ENCODE measurements at regions not wholly inside any gene's neighbourhood (a gene's known extent, or its start where the extent isn't known, plus 50 kb on each side); places are given as distances from the start of the nearest gene placed in this dataset.

DNA sequence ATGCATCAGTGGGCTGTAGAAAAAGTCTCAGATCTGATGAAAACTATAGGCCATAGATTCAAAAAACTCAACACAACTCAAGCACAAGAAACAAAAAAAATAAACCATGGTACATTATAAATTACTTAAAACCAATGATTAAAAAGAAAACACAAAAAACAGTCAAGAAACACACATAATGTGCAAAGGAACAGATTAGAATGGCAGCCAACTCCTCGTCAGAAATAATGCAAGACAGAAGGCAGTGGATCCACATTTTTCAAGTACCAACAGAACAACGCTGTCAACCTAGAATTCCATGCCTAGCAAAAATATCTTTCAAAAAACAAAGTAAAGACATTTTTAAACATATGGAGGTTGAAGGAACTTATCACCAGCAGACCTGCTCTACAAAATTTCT is 69.7 kb downstream of the PSMB1 start:
- TF ChIP-seq, protein P1, sequence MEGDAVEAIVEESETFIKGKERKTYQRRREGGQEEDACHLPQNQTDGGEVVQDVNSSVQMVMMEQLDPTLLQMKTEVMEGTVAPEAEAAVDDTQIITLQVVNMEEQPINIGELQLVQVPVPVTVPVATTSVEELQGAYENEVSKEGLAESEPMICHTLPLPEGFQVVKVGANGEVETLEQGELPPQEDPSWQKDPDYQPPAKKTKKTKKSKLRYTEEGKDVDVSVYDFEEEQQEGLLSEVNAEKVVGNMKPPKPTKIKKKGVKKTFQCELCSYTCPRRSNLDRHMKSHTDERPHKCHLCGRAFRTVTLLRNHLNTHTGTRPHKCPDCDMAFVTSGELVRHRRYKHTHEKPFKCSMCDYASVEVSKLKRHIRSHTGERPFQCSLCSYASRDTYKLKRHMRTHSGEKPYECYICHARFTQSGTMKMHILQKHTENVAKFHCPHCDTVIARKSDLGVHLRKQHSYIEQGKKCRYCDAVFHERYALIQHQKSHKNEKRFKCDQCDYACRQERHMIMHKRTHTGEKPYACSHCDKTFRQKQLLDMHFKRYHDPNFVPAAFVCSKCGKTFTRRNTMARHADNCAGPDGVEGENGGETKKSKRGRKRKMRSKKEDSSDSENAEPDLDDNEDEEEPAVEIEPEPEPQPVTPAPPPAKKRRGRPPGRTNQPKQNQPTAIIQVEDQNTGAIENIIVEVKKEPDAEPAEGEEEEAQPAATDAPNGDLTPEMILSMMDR (conservative IDR thresholded peaks at IDR 0.05; ENCODE audit: low read depth, low read length), result no peak
- no peak overlapping the region for H3K4me3 ChIP-seq (ENCODE audit: low read depth, low read length)
- DNase-seq (ENCODE audit: low read depth), result no peak

DNA sequence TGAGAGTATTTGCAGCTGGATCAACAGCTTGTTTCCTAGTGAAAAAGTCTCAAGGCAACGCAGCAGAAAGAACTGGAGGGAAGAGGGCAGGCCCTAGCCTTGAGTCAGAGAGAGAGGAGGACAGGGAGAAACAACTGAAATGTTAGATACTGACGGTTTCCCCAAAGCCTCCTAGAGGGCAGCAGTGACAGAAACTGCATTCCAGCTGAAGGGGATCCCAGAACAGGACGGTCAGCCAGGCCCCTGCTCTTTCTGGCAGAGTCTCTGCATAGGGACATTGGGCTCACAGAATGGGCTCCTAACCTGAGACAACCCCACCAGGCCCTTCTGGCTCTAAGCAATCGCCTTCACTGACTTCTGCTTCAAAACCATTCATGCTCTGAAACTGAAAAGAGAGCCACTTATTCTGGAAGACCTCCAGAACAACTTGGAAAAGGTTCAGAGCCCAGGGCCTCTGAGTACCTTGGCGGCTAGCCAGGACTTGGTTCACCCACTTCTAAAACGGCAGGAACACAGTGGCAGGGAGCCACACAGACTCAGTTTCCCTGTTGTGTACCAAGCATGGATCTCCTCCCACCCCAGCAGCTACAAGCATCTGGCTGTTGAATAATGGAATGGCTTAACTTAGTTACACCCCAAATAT is 72.9 kb downstream of the PSMB1 start:
- peak; percentile 65 for DNase-seq (ENCODE audit: low read depth)
- TF ChIP-seq, protein P1 (conservative IDR thresholded peaks at IDR 0.05; ENCODE audit: low read depth, low read length), result peak; percentile 65
- no peak overlapping the region for H3K4me3 ChIP-seq (ENCODE audit: low read depth, low read length)

DNA sequence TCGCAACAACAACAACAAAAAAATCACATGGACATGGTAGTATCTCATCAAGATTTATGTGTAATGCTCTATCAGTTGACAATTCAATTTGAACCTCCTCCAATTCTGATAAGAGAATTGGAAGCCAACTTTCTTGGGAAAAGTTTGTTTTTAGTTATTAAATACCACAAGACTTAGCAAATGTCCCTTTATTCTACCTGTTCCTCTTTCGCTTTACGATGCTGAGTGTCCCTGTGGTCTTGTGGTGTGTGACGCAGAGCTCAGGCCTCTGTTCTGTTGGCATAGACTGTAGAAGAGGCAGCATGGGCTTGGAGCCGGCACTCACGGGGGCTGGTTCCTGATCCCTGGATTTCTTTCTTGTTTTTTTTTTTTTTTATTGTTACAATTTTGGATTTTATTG is 76.7 kb downstream of the PSMB1 start:
- no peak for DNase-seq (ENCODE audit: low read depth)
- TF ChIP-seq, protein P1 (conservative IDR thresholded peaks at IDR 0.05; ENCODE audit: low read depth, low read length), result no peak
- no peak overlapping the region for H3K4me3 ChIP-seq (ENCODE audit: low read depth, low read length)

DNA sequence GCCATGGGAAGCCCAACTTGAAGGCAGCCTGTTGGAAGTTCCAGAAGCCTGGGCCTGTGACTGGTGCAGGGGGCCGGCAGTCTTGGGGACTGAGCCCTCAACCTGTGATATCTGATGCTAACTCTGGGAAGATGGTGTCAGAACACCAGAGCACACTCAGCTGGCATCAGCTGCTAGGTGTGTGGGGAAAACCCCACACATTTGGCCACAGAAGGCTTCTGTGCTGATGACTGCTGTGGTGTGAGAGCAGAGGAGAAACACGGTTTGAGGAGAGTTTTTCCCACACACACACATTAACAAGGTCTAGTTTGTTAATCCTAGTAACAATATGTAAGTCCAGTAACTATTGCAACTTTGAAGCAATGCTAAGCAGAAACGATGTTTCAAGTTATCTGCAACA is 78.0 kb downstream of the PSMB1 start:
- no peak overlapping the region for H3K4me3 ChIP-seq (ENCODE audit: low read depth, low read length)
- TF ChIP-seq, protein P1 (conservative IDR thresholded peaks at IDR 0.05; ENCODE audit: low read depth, low read length), result no peak
- DNase-seq (ENCODE audit: low read depth), result no peak

DNA sequence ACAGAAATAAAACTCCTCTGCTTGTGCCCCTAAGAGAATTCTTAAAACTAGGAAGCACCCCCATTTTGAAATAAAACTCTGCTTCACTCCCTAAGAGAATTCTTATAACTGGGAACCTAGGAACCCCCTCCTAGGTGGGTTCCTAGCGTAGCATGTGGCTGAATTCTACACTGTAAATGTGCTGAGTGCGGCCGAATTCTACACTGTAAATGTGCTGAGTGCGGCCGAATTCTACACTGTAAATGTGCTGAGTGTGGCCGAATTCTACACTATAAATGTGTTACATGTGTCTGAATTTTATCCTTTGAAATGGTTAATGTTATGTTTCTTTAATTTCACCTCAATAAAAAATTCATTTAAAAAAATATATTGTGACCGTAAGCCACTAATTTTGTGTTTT is 79.3 kb downstream of the PSMB1 start:
- no peak overlapping the region for H3K4me3 ChIP-seq (ENCODE audit: low read depth, low read length)
- TF ChIP-seq, protein P1 (conservative IDR thresholded peaks at IDR 0.05; ENCODE audit: low read depth, low read length), result no peak

DNA sequence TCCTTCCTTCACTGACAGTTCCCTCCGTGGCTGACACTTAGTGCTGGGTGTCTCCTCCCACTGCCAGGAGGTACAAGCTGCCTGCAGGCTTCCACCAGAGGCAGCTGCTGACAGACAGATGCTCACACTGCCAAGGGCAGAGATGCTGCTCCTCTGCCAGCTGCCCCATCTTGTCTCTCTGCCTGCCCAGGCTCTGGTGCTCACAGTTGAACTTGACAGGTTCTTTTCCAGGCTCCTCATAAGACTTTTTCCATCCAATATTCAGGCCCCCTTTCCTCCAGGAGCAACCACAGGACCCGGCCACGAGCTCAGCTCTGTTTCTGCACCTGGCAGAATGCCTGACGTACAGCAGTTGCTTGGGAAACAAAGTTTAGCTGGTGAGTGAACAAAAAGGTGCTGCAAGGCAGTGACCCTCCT is 79.8 kb downstream of the PSMB1 start:
- DNase-seq (ENCODE audit: low read depth), result peak; percentile 15
- no peak overlapping the region for H3K4me3 ChIP-seq (ENCODE audit: low read depth, low read length)
- TF ChIP-seq, protein P1 (conservative IDR thresholded peaks at IDR 0.05; ENCODE audit: low read depth, low read length), result no peak

More for the DNA sequence above, 79.3 kb downstream of the PSMB1 start:
- DNase-seq (ENCODE audit: low read depth), result no peak

DNA sequence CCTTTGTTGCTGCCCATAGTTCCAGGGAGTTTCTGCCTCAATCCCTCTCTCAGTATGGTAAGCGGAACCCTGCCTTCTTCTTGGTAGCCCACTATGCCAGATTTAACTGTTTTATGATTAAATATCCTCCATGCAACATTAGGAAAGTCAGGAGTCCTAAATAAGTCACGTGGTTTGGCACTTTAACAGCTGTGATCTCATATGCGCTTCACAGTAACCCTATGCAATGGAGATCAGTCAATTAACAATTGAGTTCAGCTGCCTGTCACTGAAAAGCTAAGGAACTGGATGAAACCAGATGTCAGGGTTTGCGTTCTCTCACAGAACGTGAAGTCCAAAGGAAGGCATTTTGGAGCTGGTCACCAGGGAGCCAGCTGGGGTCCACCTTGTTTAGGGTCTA is 81.6 kb downstream of the PSMB1 start:
- H3K4me3 ChIP-seq (ENCODE audit: low read depth, low read length), result no peak overlapping the region
- no peak for DNase-seq (ENCODE audit: low read depth)
- TF ChIP-seq, protein P1 (conservative IDR thresholded peaks at IDR 0.05; ENCODE audit: low read depth, low read length), result no peak

Measured in choroid plexus epithelial cell (primary cell).